Stimulated activated effector memory CD8-positive, alpha-beta T cell treated with anti-CD3 and anti-CD28 coated beads, Interleukin-12 subunit alpha, Interleukin-12 subunit beta, amount 100 ng/mL, for 72 hours (primary cell): ENCODE measurements at regions not wholly inside any gene's neighbourhood (a gene's known extent, or its start where the extent isn't known, plus 50 kb on each side); places are given as distances from the start of the nearest gene placed in this dataset.
"Not testable (repeated sequence)": the region's sequence is repeated elsewhere in the genome, so short reads cannot be mapped to it uniquely, and the experiment has no call there.

ENCODE experiments used
- ATAC-seq: fragments of 150-1000 bp; cut with Tn5 transposase; 2 replicates; pipeline ENCODE4 v1.10.0; 2021
- DNase-seq, 2 donors: peaks; one replicate each; pipeline ENCODE4 v3.0.0; 2021 to 2022; ENCODE audit warnings: low spot score in 2 of 2
- H3K27ac Mint-ChIP-seq: one replicate; pipeline ENCODE4 v1.8.0; 2022; ENCODE audit warnings: mild to moderate bottlenecking, mixed read lengths
- H3K36me3 Mint-ChIP-seq: one replicate; pipeline ENCODE4 v1.8.0; 2022; ENCODE audit warnings: mild to moderate bottlenecking, mixed read lengths
- H3K4me1 Mint-ChIP-seq: one replicate; pipeline ENCODE4 v1.8.0; 2022; ENCODE audit warnings: mixed read lengths
- H3K4me3 Mint-ChIP-seq: one replicate; pipeline ENCODE4 v1.8.0; 2022; ENCODE audit warnings: mild to moderate bottlenecking, mixed read lengths
- H3K9me3 Mint-ChIP-seq: one replicate; pipeline ENCODE4 v1.8.0; 2022; ENCODE audit warnings: mixed read lengths

DNA sequence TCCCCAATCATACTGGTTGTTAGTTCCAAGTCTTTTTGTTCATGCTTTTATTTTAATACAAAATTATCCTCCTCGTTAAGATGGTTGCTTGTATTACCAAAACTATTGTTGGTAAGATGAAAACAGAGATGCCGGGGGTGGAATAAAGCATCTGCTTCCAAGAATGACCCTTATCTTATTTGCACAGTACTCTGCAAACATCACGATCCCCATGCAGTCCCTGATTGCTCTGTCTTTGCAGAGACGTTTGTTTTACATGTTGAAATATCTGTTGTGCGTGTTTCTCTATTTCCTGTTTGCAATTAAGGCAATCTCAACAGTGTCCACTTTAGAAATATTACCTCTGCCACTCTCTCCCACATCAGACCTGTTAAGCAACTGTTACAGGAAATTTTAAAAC lies 141.3 kb upstream of the NCAM2 start:
- H3K36me3 Mint-ChIP-seq: no peaks in the 10 kb centered on the region
- DNase-seq (no peak), ATAC-seq (no peak)
- H3K27ac Mint-ChIP-seq: no peak overlapping the region
- no peak overlapping the region for H3K4me3 Mint-ChIP-seq
- H3K4me1 Mint-ChIP-seq: no peaks in the 10 kb centered on the region
- H3K9me3 Mint-ChIP-seq: peaks cover 8% of the 10 kb centered on the region

DNA sequence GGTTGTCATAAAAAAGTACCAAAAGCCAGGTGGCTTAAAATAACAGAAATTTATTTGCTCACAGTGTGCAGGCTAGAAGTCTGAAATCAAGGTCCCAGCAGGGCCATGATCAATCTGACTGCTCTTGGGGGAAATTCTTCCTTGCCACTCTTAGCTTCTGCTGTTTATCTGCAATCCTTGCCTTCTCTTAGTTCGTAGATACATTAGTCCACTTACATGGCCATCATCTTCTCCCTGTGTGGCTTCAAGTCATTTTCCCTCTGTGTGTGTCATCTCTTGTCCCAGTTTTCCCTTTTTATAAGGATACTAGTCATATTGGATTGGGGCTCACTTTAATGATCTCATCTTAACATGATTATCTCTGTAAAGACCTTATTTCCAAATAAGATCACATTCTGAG lies 124.0 kb upstream of the NCAM2 start:
- Mint-ChIP-seq H3K4me3 (no peak overlapping the region), H3K4me1 (no peaks in the 10 kb centered on the region), H3K27ac (no peak overlapping the region), H3K36me3 (no peaks in the 10 kb centered on the region), H3K9me3 (peaks cover 11% of the 10 kb centered on the region)
- no peak for ATAC-seq
- DNase-seq: no peak

DNA sequence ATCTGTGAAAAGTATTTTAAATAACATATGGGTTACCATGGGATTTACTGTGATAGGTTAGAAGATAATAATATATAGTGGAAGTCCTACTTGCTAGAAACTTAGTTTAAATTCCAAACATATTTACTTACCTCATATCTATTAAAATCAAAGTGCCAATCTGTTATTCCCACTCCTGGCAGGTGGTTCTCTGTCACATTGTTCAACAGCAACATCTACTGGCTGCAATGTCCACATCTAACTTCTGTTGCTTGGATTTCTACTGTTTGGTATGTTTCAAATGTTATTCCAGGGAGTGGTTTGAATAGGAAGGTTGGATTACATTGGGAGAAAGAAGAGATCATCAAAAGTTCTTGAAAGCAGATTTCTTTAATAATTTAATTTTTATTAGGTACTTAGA lies 122.5 kb upstream of the NCAM2 start:
- Mint-ChIP-seq H3K36me3 (no peaks in the 10 kb centered on the region), H3K27ac (no peak overlapping the region), H3K4me1 (no peaks in the 10 kb centered on the region), H3K9me3 (peaks cover 7% of the 10 kb centered on the region), H3K4me3 (no peak overlapping the region)
- DNase-seq (no peak), ATAC-seq (no peak)

DNA sequence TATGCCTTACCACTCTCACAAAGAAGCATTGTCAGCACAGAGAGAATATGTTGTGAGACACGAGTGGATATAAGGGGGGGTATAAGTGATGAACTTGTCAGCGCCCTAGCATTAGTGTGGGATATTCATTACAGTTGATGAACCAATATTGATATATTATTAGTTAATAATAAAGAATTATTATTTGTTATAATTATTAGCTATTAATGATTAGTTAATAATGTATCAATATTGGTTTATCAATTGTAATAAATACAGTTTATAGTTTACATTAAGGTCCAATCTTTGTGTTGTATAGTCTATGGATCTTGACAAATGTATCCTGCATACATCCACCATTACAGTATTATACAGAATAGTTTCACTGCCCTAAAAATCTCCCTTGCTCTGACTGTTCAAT lies 120.2 kb upstream of the NCAM2 start:
- no peaks in the 10 kb centered on the region for H3K4me1 Mint-ChIP-seq
- no peak overlapping the region for H3K4me3 Mint-ChIP-seq
- ATAC-seq (no peak), DNase-seq (no peak)
- H3K36me3 Mint-ChIP-seq: no peaks in the 10 kb centered on the region
- no peak overlapping the region for H3K27ac Mint-ChIP-seq
- peaks cover 11% of the 10 kb centered on the region for H3K9me3 Mint-ChIP-seq

DNA sequence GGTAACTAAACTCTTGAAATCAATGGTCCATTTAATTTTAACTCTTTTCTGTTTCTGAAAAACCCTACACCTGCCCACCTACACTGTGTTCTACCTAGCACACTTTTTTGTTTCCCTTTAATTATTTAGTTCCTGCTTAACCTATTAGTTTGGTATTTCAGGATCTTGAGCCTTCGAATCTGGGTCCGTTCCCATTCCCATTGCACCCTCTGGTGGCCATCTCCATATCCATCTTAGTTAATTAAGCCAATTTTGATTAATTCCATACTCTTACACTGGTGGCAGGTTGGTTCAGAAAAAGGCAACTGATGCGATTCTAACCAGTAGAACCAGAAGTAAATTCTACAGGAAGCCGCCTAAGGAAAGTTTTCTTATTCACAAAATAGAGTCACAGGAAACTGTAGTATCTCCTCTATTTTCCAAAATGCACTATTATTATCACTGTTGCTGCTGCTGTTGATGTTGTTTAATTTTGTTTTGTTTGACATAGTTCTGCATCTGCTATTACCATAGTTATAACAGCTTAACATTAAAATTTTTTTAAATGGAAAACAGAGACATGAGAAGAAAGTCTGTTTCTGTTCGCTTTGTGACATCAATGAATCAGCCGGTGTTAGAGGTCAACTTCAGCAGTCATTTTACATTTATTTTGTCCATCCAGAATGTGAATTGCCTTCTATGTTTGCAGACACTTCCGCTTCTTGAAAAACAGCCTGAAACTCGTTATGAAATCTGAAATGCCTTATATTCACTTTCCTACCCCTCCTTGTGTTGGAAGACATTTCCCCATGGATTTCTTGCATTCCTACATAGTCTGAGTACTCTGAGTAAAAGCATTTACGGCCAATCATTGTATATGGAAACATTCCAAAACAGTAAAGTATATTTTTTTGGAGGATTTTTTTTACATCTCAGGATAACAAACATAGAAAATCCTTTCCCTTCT lies 115.5 kb upstream of the NCAM2 start:
- no peak overlapping the region for H3K27ac Mint-ChIP-seq
- H3K4me3 Mint-ChIP-seq: no peak overlapping the region
- no peaks in the 10 kb centered on the region for H3K36me3 Mint-ChIP-seq
- no peak for DNase-seq
- ATAC-seq: no peak
- peaks cover 12% of the 10 kb centered on the region for H3K9me3 Mint-ChIP-seq
- H3K4me1 Mint-ChIP-seq: no peaks in the 10 kb centered on the region

DNA sequence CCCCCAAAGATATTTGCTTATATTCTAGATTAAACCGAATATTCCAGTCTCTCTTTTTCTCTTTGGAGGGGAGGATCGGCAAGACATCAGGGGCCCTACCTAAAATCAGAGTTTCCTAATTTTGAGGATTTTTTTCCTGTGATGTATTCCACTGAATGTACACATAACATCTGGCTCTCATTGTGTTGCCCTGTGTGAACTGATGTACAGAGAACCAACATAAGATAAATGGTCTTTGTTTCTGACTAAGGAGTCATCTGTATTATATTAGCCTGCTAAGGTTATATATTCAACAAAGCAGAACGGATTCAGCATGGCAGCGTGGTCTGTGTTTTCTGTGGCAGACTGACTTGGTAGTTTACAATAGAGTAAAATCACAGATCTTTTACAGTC lies 114.8 kb upstream of the NCAM2 start:
- Mint-ChIP-seq H3K27ac (no peak overlapping the region), H3K9me3 (peaks cover 12% of the 10 kb centered on the region), H3K36me3 (no peaks in the 10 kb centered on the region), H3K4me3 (no peak overlapping the region), H3K4me1 (no peaks in the 10 kb centered on the region)
- no peak for DNase-seq
- ATAC-seq: no peak

DNA sequence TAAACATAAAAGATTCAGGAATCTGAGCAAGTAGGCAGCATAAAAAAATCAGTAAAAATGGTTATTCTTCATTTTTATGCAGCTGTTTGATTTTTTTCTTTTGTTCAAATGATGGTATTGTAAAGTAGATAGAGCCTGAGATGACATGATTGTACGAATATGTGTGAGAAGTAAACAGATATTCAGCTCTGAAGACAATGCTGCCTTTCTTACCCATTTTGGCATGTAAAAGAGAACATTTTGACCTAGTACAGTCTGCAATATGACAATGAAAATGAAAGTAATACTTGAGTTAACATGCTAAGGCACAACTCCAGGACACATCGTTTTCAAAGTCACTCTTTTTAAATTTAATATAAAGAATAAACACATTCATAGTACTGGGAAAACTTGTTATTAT lies 95.7 kb upstream of the NCAM2 start:
- no peak for DNase-seq
- Mint-ChIP-seq H3K9me3 (peaks cover 15% of the 10 kb centered on the region), H3K36me3 (no peaks in the 10 kb centered on the region), H3K4me3 (no peak overlapping the region), H3K27ac (no peak overlapping the region), H3K4me1 (no peaks in the 10 kb centered on the region)
- ATAC-seq: no peak

DNA sequence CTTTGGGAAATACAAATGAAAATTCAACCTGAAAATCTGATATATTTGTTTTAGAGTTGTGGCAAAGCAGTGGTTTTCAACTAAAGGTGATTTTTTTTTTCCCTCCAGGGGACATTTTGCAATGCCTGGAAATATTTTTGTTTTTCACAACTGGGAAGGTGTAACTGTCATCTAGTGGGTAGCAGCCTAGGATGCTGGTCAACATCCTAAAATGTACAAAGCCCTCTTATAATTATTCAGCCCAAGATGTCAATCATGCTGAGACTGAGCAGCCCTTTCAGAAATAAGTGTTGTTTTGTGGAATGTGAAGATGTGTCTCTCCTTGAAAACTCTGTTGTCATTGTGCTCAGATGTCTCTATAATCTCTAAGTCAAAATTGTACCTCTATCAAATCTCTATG lies 95.2 kb upstream of the NCAM2 start:
- Mint-ChIP-seq H3K27ac (no peak overlapping the region), H3K36me3 (no peaks in the 10 kb centered on the region), H3K4me1 (no peaks in the 10 kb centered on the region), H3K9me3 (peaks cover 15% of the 10 kb centered on the region), H3K4me3 (no peak overlapping the region)
- ATAC-seq: no peak
- DNase-seq: no peak

DNA sequence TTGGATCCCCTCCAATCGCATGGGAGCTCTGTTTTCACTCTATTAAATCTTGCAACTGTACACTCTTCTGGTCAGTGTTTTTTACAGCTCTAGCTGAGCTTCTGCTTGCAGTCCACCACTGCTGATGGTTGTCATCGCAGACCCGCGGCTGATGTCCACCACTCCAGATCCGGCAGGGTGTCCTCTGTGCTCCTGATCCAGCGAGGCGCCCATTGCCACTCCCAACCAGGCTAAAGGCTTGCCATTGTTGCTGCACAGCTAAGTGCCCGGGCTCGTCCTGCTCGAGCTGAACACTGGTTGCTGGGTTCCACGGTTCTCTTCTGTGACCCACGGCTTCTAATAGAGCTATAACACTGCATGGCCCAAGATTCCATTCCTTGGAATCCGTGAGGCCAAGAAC lies 70.7 kb upstream of the NCAM2 start:
- not testable (repeated sequence) for H3K36me3 Mint-ChIP-seq, H3K4me3 Mint-ChIP-seq

DNA sequence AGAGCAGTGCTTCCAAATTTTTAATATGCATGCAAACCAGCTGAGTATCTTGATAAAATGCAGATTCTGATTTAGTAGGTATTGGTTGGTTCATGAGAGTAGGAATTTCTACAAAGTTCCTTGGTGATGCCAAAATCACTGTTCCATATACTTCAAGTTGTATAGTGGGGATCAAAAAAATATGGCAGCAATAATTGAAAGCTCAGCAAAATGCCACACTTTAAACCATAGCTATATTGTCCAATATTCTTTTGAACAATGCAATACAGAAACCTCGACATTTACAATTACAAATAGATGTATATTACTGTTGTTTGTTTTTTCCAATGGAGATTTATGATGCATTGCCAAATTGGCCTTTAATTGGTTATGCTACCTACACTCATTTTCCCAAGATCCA lies 55.7 kb upstream of the NCAM2 start:
- peaks cover 10% of the 10 kb centered on the region for H3K9me3 Mint-ChIP-seq
- no peak overlapping the region for H3K4me3 Mint-ChIP-seq
- no peak overlapping the region for H3K27ac Mint-ChIP-seq
- H3K36me3 Mint-ChIP-seq: no peaks in the 10 kb centered on the region
- no peaks in the 10 kb centered on the region for H3K4me1 Mint-ChIP-seq
- ATAC-seq (no peak), DNase-seq (no peak)

More for the DNA sequence above, 70.7 kb upstream of the NCAM2 start:
- peaks cover 14% of the 10 kb centered on the region for H3K9me3 Mint-ChIP-seq
- H3K4me1 Mint-ChIP-seq, ATAC-seq, H3K27ac Mint-ChIP-seq, DNase-seq: not testable (repeated sequence)

DNA sequence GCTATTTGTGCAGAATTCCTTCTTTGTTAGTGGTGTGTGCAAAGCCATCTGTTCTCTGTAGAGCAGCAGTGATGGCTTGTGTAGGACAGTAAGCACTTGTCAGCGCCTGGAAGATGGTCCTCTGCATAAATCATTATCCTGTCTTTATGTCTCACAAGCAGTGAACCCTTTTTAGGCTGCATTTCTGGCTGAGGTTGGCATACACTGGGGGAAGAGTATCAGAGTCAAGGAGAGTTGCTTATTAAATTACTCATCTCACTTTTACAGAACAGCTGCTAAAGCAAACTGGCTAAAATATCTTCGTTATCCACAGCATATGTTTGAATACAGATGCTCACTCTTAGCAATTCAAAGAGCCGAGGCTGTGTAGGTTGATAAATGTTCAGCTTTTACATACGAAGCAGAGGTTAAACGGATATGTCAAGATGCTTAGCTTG lies 54.6 kb upstream of the NCAM2 start:
- no peak for ATAC-seq
- no peaks in the 10 kb centered on the region for H3K4me1 Mint-ChIP-seq
- no peak overlapping the region for H3K4me3 Mint-ChIP-seq
- DNase-seq: no peak
- peaks cover 10% of the 10 kb centered on the region for H3K9me3 Mint-ChIP-seq
- H3K36me3 Mint-ChIP-seq: no peaks in the 10 kb centered on the region
- H3K27ac Mint-ChIP-seq: no peak overlapping the region

DNA sequence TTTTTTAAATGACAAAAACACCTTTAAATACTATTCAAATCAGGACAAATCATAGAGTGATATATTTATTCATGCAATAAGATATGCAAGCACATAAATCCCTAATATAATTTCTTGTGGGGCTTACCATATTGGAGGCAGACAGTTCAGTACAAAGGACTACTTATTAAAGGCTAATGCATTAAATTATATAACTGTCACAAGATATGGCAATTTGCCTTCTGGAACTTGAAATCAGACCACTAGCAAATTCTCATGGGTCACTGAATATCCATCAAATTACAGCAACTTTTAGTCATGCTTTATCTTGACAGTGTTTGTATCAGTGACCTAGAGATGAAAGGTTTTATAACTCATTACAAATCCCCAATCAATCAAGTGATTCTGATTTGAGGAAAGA lies 54.1 kb upstream of the NCAM2 start:
- no peaks in the 10 kb centered on the region for H3K36me3 Mint-ChIP-seq
- H3K4me1 Mint-ChIP-seq: no peaks in the 10 kb centered on the region
- H3K9me3 Mint-ChIP-seq: peaks cover 10% of the 10 kb centered on the region
- DNase-seq (no peak), ATAC-seq (no peak)
- no peak overlapping the region for H3K27ac Mint-ChIP-seq
- H3K4me3 Mint-ChIP-seq: no peak overlapping the region

DNA sequence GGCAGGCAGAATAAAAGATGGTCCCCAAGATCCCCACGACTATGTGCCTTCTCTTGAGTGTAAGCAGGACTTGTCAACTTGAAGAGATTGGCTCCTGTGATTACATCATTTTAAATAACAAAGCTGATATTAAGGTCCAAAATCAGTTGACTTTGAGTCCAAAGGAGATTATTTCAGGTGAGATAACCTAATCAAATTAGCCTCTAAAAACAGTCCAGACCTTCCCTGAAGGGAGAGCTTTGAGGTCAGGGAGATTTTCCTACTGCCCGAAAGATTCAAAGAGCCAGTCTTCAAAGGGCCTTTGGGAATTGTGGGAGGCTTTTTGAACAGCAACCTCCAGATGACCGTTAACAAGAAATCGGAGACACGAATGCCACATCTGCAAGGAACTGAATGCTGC lies 51.5 kb upstream of the NCAM2 start:
- Mint-ChIP-seq H3K4me1 (no peaks in the 10 kb centered on the region), H3K27ac (no peak overlapping the region), H3K9me3 (peaks cover 10% of the 10 kb centered on the region), H3K4me3 (no peak overlapping the region), H3K36me3 (no peaks in the 10 kb centered on the region)
- DNase-seq: no peak
- no peak for ATAC-seq
